ENCODE measurements at regions not wholly inside any gene's neighbourhood (a gene's known extent, or its start where the extent isn't known, plus 50 kb on each side); places are given as distances from the start of the nearest gene placed in this dataset.

GRCh38 chr3:84073664-84074063, 885.1 kb upstream of the CADM2 start:
- Histone ChIP-seq H3K36me3 (no peaks in the 10 kb centered on the region), H3K27ac (no peak overlapping the region), H3K27me3 (no peaks in the 10 kb centered on the region), H3K9me3 (no peaks in the 10 kb centered on the region), H3K4me3 (no peak overlapping the region), H3K4me1 (no peaks in the 10 kb centered on the region)
- TF ChIP-seq CTCF (IDR thresholded peaks at IDR 0.05), result no peak
- DNase-seq (ENCODE audit: low spot score), result no peak

DNA sequence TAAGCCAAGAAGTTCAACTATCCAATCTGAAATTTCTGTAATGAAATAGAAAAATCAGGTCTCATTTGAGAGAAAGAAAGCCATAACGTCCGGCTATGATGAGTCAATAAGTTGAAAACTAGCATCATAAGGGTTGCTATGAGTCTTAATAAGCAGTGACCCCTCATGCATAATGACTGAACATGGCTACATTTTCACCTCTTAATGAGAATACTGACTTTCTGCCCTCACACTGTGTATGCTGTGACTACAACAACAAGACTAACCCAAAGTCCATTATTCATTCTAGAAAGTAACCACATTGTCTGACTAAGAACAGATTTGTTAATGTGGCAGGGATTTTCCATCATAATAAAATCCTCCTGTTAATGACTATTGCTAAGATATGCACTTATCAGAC, 884.0 kb upstream of the CADM2 start:
- Histone ChIP-seq H3K9me3 (no peaks in the 10 kb centered on the region), H3K27me3 (no peaks in the 10 kb centered on the region), H3K4me3 (no peak overlapping the region), H3K27ac (no peak overlapping the region), H3K4me1 (no peaks in the 10 kb centered on the region), H3K36me3 (no peaks in the 10 kb centered on the region)
- DNase-seq (ENCODE audit: low spot score), result no peak
- no peak for TF ChIP-seq CTCF (IDR thresholded peaks at IDR 0.05)

DNA sequence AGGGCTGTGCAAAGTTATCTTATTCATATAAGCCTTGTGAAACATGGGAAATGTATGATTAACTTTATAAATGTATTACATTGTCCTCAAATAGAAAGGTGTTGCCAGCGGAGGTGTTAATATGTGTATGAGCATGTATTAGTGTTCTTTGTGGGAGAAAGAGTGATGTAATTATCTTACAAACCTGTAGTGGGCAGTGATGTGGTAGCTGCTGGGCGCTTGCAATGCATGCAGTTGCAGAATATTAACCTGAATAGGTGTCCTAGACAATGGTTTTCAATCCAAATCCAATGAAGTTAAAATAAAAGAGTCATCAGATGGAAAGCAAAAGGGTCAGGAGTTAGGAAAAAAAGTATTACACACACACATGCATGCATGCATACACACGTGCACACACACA, 881.3 kb upstream of the CADM2 start:
- no peaks in the 10 kb centered on the region for H3K36me3 ChIP-seq
- H3K27ac ChIP-seq, result no peak overlapping the region
- H3K9me3 ChIP-seq, result no peaks in the 10 kb centered on the region
- no peak for TF ChIP-seq CTCF (IDR thresholded peaks at IDR 0.05)
- H3K4me3 ChIP-seq, result no peak overlapping the region
- DNase-seq (ENCODE audit: low spot score), result no peak
- H3K27me3 ChIP-seq, result no peaks in the 10 kb centered on the region
- H3K4me1 ChIP-seq, result no peaks in the 10 kb centered on the region

DNA sequence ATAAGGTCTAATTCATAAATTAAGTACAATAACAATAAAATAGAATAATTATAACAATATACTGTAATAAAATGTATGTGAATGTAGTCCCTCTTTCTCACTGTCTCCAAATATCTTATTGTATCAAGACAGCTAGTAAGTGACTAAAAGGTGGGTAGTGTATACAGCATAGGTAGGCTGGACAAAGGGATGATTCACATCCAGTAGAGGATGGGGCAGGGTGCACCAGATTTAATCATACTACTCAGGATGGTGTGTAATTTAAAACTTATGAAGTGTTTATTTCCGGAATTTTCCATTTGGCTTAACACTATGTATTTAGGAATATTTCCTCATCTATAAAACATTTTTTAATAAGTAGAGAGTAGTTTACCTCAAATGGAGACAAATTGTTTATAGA, 876.1 kb upstream of the CADM2 start:
- no peaks in the 10 kb centered on the region for H3K4me1 ChIP-seq
- no peaks in the 10 kb centered on the region for H3K36me3 ChIP-seq
- no peak overlapping the region for H3K27ac ChIP-seq
- TF ChIP-seq CTCF (IDR thresholded peaks at IDR 0.05), result no peak
- no peak overlapping the region for H3K4me3 ChIP-seq
- no peak for DNase-seq (ENCODE audit: low spot score)
- H3K27me3 ChIP-seq, result no peaks in the 10 kb centered on the region
- H3K9me3 ChIP-seq, result peaks cover 0 to 8% of the 10 kb centered on the region in 2 donors

DNA sequence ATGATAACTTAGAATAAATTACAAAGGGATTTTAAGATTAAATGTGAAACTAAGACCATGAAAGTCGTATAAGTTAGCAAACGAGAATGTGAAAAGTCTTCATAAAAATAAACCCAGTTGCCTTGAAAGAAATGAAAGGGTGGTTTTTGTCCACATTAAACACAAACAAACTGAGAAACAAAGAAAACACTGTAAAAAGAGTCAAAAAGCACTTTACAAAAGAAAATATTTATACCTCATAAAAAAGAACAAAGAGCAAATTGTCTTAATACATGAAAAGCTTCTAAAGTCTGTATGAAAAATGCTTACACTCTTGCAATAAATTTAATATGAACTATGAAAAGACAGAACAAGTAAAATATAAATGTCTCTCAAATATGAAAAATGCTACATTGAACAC, 865.9 kb upstream of the CADM2 start:
- Histone ChIP-seq H3K4me3 (no peak overlapping the region), H3K27me3 (no peaks in the 10 kb centered on the region), H3K36me3 (no peaks in the 10 kb centered on the region), H3K4me1 (no peaks in the 10 kb centered on the region), H3K9me3 (no peaks in the 10 kb centered on the region), H3K27ac (no peak overlapping the region)
- TF ChIP-seq CTCF (IDR thresholded peaks at IDR 0.05), result no peak
- DNase-seq (ENCODE audit: low spot score), result no peak

DNA sequence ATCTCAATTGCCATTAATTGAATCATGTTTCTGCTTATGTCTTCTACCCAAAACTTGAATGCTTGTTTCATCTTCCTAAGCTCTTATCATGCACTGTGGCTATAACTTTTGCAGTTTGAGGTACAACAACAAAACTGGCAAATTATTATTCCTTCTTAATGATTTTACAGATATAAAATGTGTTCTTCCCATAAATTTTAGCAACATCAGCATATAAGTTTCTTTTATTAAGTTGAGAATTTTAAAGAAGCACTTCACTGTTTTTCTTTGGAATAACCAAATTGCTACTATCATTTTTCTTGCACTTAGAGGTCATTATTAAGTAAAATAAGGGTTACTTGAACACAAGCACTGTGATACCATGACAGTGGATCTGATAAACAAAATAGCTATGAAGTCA, 862.6 kb upstream of the CADM2 start:
- Histone ChIP-seq H3K4me1 (no peaks in the 10 kb centered on the region), H3K27me3 (no peaks in the 10 kb centered on the region), H3K9me3 (no peaks in the 10 kb centered on the region), H3K27ac (no peak overlapping the region), H3K4me3 (no peak overlapping the region), H3K36me3 (no peaks in the 10 kb centered on the region)
- no peak for TF ChIP-seq CTCF (IDR thresholded peaks at IDR 0.05)
- DNase-seq (ENCODE audit: low spot score), result no peak
